GM19351 (cell line): ENCODE measurements at regions not wholly inside any gene's neighbourhood (a gene's known extent, or its start where the extent isn't known, plus 50 kb on each side); places are given as distances from the start of the nearest gene placed in this dataset.
"Not testable (repeated sequence)": the region's sequence is repeated elsewhere in the genome, so short reads cannot be mapped to it uniquely, and the experiment has no call there.

Experiments
- ATAC-seq: cut with Tn5 transposase; IDR thresholded peaks from one replicate; pipeline ENCODE4 v1.9.1; 2021; ENCODE audit warnings: mild to moderate bottlenecking, moderate library complexity; ENCODE audit not compliant: unreplicated experiment

DNA sequence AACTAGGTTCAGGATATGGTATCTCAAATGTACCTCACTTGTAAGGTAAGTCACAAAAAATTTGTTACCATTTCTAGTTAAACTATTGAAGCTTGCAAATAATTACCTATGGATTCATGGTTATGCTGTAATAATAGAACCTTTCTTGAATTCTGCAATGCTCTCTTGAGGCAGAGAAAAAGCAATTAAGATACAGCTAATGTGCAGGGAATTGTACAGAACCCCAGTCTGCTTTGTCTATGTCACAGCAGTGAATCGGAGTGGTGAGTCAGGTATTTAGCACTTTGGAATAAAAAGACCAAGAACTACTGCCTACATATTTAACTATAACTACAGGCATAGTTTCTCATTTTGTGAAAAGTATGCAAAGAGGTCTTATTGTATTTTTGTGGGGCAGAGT lies 228.7 kb upstream of the GOT2 start:
- ATAC-seq: no peak

DNA sequence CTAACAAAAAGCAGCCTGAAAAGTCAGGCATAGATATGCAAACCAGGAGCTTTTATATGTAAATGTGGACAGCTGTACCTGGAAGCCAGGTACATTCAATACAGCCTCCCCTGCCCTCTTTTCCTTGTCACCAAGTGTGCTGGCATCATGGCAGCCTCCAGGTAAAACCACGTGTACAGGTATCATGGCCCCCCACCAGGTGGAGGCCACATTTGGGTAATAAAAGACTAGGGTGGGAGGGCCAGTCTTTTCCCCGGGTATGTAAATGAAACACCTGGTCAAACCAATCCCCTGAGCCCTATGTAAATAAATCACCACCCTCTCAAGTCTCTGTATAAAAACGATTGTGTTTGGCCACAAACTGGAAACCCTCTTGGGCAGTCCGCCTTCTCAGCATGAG lies 226.4 kb upstream of the GOT2 start:
- ATAC-seq: no peak

DNA sequence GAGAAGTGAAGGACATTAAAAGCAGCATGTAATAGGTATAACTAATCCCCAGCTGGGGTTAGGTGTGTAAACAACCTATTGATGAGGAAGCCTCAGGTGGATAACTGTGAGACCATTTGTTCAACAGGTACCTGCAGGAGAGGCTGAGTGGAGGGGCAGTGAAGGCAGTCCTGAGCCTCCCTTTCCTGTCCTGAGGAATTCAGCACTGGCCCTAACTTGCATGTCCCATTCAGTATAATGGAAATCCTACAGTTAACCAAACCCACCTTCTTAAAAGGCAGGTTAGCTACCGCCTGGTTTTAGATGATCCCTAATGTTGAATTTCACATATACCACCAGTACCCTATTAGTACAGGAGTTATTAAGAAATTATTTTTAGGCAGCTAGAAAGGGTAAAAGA lies 225.9 kb upstream of the GOT2 start:
- ATAC-seq: no peak

DNA sequence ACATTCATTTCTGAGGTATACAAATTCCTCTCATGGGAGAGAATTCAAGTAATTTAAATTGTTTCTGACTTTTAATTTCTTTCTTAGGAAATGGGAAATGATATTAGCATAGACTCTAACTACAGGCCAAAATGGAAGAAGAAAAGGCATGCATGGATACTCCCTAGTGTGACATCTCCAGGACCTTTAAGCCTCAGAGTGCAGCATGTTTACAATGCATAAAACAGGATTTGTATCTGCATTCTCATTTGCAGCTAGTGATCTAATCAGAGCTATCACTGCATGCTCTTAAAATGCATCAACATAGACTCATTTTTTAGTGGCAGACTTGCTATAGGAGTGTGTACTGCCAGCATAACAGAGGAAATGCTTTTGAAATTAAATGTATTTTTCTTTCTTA lies 224.6 kb upstream of the GOT2 start:
- ATAC-seq: no peak

DNA sequence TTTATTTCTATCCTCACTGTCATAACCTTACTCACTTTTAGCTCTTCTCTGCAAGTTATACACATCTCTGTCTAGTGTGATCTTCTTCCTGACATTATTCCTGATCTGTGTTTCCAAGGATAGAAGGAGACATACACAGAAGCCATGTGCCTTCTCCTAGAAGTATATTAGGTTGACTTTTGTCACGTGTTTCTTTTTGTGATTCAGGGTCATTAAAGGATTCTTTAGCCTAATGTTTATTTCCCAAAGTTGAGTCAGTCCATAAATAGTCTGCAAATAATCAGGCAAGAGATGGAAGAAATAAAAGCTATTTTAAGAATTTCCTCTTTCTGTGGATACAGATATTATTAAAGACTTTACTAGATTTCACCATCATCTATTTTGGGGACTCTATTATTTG lies 214.1 kb upstream of the GOT2 start:
- no peak for ATAC-seq

DNA sequence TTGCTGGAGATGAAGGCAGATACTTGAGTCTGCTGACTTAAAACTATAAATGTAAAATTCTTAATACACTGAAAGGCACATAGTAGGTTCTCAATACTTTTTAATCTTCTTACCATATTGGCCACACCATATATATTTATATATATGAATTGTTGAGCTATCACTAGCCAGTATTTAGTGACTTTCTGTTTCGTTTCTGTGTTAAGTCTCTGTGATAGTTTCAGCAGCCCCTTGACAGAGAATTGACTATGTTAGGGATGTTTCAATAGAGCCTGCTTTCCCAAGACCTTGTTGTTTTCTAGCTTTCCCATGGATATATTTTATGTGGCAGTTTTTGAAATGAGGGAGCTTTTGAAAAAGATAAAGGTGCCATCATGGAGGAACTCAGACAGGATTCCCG lies 206.5 kb upstream of the GOT2 start:
- ATAC-seq: peak; percentile 60

DNA sequence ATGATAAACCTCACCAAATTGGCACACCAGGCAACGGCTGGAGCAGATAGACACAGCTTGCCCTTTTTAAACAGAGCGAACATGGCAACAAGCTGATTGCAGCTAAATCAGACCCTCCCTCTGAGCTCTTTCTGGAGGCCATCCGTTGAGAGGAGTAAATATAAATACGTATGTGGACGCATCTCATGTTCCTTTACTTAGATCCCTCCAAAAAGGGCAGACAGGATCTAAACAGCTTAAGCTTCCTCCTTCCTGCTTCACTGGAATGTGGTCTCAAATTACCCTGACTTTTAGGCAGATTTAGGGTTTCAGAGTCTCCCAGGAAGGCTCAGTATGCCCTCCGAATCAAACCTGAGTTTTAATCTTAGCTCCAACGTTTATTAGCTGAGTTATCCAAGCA lies 204.7 kb upstream of the GOT2 start:
- ATAC-seq: no peak

DNA sequence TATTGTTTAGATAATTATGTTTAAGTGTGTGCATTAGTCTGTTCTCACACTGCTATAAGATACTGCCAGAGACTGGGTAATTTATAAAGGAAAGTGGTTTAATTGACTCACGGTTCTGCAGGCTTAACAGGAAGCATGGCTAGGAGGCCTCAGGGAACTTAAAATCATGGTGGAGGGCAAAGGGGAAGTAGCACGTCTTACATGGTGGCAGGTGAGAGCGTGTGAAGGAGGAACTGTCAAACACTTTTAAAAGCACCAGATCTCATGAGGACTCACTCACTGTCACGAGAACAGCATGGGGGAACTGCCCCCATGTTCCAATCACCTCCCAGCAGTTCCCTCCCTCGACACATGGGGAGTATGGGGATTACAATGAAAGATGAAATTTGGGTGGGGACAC lies 203.5 kb upstream of the GOT2 start:
- no peak for ATAC-seq

DNA sequence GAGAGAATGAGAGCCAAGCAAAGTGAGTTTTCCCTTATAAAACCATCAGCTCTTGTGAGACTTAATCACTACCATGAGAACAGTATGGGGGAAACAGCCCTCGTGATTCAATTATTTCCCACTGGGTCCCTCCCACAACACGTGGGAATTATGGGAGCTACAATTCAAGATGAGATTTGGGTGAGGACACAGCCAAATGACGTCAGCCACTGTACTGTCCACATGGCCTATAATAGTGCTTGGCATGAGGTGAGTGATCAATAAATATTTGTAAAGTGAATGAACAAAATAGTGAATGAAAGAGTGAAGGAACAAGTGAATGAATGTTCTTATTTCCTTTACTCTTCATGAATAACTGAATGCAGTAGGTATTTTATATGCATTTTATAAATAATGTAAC lies 199.1 kb upstream of the GOT2 start:
- no peak for ATAC-seq

DNA sequence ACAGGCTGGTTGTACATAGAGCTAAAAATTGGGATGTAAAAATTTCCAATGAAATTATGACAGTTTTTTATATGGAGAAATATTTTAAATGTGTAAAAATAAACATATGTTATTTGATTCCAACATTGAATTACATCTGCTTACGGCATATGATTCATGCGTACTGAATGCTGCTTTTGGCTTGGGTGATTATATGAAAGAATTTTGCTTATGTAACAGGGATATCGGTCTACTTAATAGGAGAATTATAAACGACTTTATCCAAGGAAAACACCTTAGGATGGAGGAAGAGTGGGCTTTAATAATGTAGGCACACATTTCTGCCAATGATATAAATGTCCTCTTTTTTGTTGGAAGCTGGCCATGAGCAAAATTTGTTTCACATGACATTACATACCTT lies 197.3 kb upstream of the GOT2 start:
- ATAC-seq: no peak

DNA sequence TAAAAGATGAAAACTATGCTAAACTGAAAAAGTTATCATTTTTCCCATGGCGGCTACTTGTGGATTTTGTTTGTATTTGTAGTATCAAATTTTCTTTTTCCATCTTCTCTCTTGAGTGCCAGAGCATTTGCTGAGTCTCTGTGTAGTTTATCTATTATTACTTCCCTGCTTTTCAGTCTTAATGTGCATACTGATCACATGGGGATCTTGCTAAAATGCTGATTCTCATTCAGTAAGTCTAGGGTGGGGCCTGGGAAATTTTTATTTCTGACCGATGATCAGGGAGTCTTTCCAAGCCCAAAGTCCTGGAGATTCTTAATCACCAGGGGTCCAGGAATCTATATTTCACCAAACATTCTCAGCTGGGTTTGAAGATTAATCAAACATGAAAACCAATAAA lies 189.0 kb upstream of the GOT2 start:
- no peak for ATAC-seq

DNA sequence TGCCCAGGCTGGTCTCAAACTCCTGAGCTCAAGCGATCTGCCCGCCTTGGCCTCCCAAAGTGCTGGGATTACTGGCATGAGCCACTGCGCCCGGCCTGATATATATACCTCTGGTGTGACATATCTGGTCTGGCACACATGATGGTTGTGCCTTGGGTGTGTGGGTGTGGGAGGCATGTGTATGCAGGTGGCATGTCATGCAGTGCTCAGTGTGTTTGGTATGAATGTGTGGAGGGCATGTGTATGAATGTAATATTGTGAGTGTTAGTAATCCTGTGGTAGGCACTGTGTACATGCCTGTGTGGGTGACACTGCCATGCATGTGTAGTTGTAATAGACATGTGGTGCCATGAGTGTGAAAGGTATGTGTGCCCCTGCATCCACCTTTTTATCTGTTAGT lies 179.3 kb upstream of the GOT2 start:
- ATAC-seq: no peak

DNA sequence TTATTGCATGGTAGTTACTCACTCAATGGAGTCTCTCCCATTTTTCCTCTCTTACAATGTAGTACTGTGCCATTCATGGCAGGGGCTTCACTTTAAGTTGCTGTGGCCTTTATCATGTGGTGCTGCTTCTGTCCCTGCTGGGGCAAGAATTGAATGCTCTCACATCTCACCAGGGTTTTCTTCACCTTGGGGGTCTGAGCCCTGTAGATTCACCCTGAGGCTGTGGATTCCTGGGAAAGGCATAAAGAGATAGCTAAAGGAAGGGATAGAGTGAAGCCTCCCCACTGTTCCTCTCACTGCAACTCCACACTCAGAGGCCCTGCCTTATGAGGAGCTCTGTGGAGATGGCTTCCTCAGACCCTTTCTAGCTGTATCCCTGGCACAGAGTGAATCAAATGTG lies 178.5 kb upstream of the GOT2 start:
- no peak for ATAC-seq

DNA sequence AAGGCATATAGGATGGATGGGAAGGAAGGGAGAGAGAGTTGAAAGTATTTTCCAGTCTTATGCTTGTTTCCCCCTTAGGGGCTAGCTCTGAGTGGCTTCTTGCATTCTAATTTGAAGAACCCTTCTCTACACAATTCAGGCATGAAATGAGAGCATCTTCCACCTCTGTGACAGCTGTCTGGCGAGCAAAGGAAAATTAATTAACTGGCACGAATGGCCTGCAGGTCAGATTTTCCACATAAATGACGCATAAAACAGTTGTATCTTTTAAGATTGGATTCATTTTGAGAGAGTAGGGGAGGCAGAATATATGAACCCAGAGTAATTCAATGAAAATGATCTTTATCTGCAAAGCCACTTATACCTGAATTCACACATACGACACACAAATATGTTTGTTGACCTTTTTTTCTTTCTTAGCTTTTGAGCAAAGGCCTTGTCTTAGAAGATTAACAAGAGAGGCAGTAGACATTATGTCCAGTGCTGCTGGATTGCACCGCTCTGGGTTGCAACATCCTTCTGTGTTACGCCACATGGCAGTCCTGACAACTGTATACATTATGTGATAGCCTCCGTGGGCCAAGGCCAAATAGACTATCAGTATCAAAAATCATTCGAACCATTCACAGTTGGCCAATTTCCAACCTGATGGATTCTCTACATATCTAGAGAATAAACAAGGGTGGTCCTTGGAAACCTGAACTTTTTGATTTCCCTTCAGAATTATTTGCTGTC lies 173.0 kb upstream of the GOT2 start:
- ATAC-seq: no peak

DNA sequence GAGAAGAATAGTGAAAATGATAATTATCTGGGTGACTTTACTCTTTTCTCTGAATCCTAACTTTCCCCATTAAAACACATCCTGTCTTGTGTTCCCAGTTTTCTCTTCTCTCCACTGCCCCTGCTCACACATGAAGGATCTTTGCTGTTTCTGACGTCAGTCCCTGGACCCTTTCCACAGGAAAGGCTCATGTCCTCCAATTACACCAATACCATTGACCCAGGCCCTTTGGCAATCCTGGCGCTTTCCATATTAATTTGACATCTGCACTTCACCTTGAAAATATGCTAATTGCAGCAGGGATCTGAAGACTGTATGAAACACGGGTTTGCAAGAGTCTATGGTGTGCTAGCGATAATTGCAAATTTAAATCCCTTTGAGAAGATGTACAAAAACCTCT lies 170.2 kb upstream of the GOT2 start:
- ATAC-seq: no peak

DNA sequence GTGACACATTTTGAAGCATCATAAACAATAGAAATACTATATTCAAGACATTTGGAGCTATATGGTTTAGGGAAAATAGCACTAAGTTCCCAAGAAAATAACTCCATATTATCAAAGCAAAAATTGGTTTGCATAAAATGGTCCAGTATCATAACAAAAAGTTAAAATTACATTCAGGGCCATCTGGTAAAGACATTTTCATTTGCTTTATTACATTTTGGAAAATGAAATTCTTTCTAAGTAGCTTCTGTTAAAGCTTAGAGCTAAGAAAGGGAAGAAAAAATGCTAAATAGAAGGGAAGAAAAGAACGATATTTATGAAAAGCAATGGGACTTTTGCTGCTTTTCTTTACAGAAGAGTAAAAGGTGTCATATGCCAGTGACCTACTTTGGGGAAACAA lies 155.4 kb upstream of the GOT2 start:
- no peak for ATAC-seq

DNA sequence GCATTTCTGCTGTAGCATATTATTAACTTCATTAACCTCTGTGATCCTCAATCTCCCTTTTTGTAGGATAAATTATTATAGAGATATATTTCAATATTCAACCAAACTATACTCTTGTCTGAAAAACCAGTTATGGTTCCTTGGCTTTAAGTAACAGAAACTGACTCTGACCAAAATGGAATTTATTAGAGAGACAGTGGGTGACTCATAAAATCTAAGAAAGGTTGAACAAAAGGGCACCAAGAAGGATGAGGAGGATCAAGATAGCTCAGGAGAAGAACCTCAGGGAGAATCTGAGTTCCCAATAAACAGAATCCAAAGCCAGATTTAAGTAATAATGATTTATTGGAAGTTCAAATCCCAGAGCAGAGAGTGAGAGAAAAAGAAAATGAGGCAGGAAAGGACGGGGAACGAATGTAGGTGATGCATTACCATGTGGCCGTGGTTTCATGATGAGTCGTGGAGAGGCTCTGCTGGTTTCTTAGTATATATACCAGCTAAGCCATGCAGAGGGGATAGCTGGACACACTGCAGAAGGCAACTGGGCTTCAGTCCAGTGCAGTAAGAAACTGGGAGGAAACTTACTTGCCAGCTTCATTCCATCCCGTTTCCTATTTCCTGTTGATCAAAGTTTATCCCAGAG lies 151.5 kb upstream of the GOT2 start:
- ATAC-seq: peak; percentile 63

DNA sequence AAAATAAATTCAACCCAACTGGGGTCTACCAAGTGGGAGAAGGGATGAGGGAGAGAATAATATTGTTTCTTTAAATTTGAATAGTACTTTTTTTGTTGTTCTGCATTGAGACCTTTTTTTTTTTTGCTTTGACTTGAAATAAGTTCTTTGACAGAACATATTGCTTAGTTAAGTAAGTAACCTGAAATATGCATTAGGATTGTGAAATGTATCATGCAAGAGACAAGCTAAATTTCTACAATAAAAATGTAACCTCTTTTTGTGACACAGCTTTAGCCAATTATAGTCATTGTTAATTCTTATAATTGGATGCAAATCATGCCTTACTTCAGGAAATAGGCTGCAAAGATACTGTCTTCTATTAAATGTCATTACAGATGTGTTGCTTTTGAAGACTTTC lies 150.0 kb upstream of the GOT2 start:
- no peak for ATAC-seq

DNA sequence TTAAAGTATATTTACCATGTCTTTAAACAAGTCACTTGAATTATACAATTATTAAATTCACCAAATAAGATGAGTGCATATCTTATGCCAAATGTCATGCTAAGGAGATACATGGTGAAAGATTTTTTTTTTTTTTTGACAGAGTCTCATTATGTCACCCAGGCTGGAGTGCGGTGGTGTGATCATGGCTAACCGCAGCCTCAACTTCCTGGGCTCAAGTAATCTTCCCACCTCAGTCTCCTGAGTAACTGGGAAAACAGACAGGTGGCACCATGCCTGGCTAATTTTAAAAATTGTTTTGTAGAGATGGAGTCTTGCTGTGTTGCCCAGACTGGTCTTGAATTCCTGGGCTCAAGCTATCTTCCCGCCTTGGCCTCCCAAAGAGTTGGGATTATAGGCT lies 149.0 kb upstream of the GOT2 start:
- no peak for ATAC-seq

DNA sequence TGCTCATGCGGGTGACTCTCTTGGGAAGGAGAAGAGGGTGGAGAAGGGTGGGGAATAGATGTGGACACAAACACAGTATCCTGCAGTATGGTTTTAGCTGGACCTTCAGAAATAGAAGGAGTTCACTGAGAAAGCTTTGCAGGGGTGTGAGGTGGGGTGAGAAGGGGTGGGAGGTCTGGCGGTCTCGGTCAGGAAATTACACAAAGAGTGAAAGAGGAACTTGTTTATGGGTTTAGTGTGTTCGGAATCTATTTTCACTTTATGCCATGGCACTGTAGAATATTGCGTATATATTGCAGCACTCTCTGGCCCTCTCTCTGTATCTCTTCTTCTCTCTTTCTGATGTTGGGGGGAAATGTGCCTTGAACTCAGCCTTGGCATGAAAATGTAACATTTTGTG lies 148.2 kb upstream of the GOT2 start:
- ATAC-seq: peak; percentile 95

DNA sequence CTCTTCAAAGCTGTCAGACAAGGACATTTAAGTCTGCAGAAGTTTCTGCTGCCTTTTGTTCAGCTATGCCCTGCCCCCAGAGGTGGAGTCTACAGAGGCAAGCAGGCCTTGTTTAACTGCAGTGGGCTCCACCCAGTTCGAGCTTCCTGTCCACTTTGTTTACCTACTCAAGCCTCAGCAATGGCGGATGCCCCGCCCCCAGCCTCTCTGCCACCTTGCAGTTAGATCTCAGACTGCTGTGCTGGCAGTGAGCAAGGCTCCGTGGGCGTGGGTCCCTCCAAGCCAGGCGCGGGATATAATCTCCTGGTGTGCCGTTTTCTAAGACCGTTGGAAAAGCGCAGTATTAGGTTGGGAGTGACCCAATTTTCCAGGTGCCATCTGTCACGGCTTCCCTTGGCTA lies 144.5 kb upstream of the GOT2 start:
- ATAC-seq: not testable (repeated sequence)

DNA sequence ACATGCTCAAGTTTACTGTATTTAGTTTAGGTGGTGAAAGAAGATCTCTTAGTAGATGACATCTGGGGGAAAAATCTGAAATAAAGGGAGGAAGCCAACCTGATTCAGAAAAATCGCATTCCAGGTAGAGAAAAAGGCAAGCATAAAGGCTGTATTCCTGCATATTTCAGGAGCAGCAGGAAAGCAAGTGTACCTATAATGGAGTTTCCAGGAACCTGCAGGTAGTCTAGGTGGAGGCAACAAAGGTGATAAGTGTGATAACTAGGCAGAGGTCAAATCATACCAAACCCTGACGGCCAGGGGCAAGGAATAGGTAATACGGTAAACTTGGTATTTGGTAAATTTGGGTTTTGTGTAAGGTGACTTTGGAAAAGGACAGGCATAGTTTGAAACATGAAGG lies 132.8 kb upstream of the GOT2 start:
- no peak for ATAC-seq

DNA sequence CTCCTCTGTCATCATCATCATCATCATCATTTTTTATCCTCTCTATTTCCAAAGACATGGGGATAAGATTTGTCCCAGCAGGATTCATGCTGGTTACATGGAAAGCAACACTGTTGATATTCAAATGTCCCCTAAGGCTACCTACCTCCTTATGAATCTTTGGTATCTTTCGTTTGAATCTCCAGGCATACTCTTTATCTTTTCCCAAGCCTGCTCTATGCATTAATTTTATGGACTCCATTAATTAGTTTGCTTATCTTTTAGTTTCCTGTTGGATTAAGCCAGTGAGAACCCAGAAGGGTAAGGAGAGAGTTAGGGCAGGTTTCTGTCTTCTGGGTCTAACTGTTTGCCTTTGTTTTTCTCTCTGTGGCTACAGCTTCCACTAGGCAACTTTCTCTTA lies 129.6 kb upstream of the GOT2 start:
- no peak for ATAC-seq
